ENCODE measurements at regions not wholly inside any gene's neighbourhood (a gene's known extent, or its start where the extent isn't known, plus 50 kb on each side); places are given as distances from the start of the nearest gene placed in this dataset.

DNA sequence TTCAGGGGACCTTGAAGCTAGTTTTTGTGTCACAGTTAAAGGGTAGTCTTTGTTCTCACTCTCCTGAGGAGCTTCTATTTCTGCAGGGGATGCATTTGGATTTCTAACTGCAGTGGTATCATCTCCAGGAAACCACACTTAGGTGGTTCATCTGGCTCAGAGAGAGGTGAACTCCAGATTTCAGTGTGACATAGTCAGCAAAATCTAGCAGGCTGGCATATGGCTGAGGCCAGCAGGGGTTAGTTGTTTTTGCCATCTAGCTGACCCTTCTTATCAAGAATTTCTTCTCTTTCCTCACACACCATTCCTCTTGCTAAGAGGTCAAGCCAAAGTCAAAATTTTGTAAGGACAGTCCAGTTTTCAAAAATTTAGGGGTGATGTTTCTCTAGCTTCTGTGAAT lies 248.2 kb downstream of the REEP3 start:
- TF ChIP-seq EP300 (IDR thresholded peaks at IDR 0.05): no peak
- no peak for TF ChIP-seq POLR2A (IDR thresholded peaks at IDR 0.05)
- TF ChIP-seq, protein P1, sequence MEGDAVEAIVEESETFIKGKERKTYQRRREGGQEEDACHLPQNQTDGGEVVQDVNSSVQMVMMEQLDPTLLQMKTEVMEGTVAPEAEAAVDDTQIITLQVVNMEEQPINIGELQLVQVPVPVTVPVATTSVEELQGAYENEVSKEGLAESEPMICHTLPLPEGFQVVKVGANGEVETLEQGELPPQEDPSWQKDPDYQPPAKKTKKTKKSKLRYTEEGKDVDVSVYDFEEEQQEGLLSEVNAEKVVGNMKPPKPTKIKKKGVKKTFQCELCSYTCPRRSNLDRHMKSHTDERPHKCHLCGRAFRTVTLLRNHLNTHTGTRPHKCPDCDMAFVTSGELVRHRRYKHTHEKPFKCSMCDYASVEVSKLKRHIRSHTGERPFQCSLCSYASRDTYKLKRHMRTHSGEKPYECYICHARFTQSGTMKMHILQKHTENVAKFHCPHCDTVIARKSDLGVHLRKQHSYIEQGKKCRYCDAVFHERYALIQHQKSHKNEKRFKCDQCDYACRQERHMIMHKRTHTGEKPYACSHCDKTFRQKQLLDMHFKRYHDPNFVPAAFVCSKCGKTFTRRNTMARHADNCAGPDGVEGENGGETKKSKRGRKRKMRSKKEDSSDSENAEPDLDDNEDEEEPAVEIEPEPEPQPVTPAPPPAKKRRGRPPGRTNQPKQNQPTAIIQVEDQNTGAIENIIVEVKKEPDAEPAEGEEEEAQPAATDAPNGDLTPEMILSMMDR (IDR thresholded peaks at IDR 0.05): no peak
- TF ChIP-seq POLR2AphosphoS5 (IDR thresholded peaks at IDR 0.05): no peak
